Cerebellar cortex (tissue), 1 donor: ENCODE measurements at regions not wholly inside any gene's neighbourhood (a gene's known extent, or its start where the extent isn't known, plus 50 kb on each side); places are given as distances from the start of the nearest gene placed in this dataset.

Experiments used
- DNase-seq: peaks from one replicate; pipeline ENCODE4 v3.0.0-alpha.2; 2015; ENCODE audit warnings: low spot score

GRCh38 chr4:33171873-33172525, 2451.8 kb downstream of the PCDH7 start:
- DNase-seq, result peak; percentile 1

- DNase-seq, result no peak
These were observed 2456.4 kb downstream of the PCDH7 start for GRCh38 chr4:33176566-33176965.

- DNase-seq, result no peak
These were observed 2464.6 kb downstream of the PCDH7 start for GRCh38 chr4:33184657-33185290.

- no peak for DNase-seq
These were observed 2466.9 kb downstream of the PCDH7 start for GRCh38 chr4:33187035-33187434.

GRCh38 chr4:33188733-33189132, 2468.6 kb downstream of the PCDH7 start:
- no peak for DNase-seq

GRCh38 chr4:33189169-33189568, 2469.0 kb downstream of the PCDH7 start:
- no peak for DNase-seq

- DNase-seq, result no peak
These were observed 2472.9 kb downstream of the PCDH7 start for GRCh38 chr4:33193109-33193508.

- no peak for DNase-seq
These were observed 2480.2 kb downstream of the PCDH7 start for GRCh38 chr4:33200377-33200776.

GRCh38 chr4:33218238-33218637, 2498.1 kb downstream of the PCDH7 start:
- no peak for DNase-seq

GRCh38 chr4:33226133-33226532, 2506.0 kb downstream of the PCDH7 start:
- no peak for DNase-seq

- DNase-seq, result no peak
These were observed 2506.6 kb downstream of the PCDH7 start for GRCh38 chr4:33226783-33227182.

GRCh38 chr4:33255094-33255493, 2534.9 kb downstream of the PCDH7 start:
- DNase-seq, result no peak

- DNase-seq, result no peak
These were observed 2535.3 kb downstream of the PCDH7 start for GRCh38 chr4:33255507-33255906.

GRCh38 chr4:33262824-33263223, 2542.7 kb downstream of the PCDH7 start:
- DNase-seq, result no peak

- DNase-seq, result no peak
These were observed 2548.6 kb downstream of the PCDH7 start for GRCh38 chr4:33268776-33269175.

GRCh38 chr4:33270403-33270802, 2550.2 kb downstream of the PCDH7 start:
- no peak for DNase-seq

- no peak for DNase-seq
These were observed 2552.6 kb downstream of the PCDH7 start for GRCh38 chr4:33272722-33273121.

GRCh38 chr4:33283818-33284217, 2563.6 kb downstream of the PCDH7 start:
- DNase-seq, result no peak

GRCh38 chr4:33296876-33297455, 2576.8 kb downstream of the PCDH7 start:
- DNase-seq, result no peak

- no peak for DNase-seq
These were observed 2582.2 kb downstream of the PCDH7 start for GRCh38 chr4:33302321-33302720.

GRCh38 chr4:33306131-33306530, 2586.0 kb downstream of the PCDH7 start:
- DNase-seq, result no peak

- no peak for DNase-seq
These were observed 2595.9 kb downstream of the PCDH7 start for GRCh38 chr4:33316033-33316432.

GRCh38 chr4:33316578-33316977, 2596.4 kb downstream of the PCDH7 start:
- no peak for DNase-seq

- no peak for DNase-seq
These were observed 2603.2 kb downstream of the PCDH7 start for GRCh38 chr4:33323393-33323792.
